HK-2 (cell line): ENCODE measurements at regions not wholly inside any gene's neighbourhood (a gene's known extent, or its start where the extent isn't known, plus 50 kb on each side); places are given as distances from the start of the nearest gene placed in this dataset.
"Not testable (repeated sequence)": the region's sequence is repeated elsewhere in the genome, so short reads cannot be mapped to it uniquely, and the experiment has no call there.

ENCODE experiments used
- DNase-seq: peaks from one replicate; pipeline ENCODE4 v3.0.0-alpha.2; 2018; ENCODE audit not compliant: unreplicated experiment

DNA sequence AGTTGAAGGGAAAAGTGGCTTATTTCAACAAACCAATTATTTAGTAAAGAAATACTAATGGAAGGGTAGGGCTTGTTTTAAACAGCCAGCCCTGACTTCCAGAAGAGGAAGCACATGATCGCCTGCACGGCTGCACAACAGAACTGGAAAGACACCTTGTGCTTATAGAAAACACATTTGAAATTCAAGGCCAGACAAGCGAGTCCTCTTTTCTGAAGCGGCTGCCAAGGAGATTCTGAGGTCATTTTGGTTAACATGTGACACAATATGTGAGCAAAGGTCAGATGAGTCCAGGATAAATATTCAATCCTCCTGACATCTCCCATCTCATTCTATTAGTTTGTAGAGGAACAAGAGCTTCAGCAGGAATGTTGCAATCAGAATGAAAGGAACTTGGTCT is 461.4 kb upstream of the ST8SIA4 start:
- no peak for DNase-seq

DNA sequence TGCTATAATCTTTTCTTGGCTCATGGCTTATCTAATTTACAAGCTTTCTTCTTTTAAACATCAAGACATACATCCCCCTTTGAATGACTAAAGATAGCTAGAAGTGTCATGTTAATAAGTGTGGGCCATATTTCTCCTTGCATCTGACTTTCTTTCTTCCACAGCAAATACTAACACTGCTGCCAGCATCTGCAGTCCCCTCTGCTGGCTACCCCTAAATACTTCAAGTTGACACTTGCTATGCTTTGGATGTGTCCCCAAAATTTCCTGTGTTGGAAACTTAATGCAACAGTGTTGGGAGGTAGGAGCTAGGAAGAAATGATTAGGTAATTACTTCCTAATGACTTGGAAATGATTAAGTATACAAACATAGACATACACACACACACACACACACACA is 459.0 kb upstream of the ST8SIA4 start:
- no peak for DNase-seq

DNA sequence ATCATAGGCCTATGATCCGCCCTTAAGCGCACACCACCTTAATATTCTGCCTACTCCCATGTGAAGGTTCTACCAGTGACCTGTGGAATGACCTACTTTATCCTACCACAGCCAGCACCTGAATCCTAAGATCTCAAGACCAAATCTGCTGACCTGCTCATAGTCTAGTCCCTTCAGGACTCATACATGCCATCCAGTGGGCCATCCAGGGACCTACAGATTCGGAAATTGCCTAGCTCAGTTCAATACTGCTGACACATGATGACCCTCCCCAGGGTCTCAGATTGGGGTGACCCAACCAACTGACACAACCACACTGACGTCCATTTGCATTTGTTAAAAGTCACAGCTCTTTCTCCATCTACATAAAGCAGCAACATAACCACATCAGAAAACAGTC is 443.8 kb upstream of the ST8SIA4 start:
- DNase-seq = no peak

DNA sequence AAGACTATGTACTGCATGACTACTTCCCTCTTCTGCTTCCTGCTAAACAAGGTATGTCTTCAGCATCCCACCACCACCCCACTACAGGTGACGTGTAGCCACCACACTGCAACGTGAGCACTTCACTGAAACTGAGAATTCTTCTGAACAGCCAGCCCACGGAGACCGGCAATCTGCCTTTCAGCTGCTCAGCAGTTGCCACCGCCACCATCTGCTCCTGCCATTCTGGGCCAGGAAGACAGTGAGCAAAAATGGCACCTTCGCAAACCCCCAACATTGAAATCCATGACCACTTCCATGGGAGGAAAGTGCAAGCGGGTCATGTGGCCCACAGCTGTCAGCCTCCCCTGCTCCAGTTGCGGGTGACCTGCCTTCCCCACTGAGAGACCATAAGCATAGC is 443.4 kb upstream of the ST8SIA4 start:
- no peak for DNase-seq

DNA sequence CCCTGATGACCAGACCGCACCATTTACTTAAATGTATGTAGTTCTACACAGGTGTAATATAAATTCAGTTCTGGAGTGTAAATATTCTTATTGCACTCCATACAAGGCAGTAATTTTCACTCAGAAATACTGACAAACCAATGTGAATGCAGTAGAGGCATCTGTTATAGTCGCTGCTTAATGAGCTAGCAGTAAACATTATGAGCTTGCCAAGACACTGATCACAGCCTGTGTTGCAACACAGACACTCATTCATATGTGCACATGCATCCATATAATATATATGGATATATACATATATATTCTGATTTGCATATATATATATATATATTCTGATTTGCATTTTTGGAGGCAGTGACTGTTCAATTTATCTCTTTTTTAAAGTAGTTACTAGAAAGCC is 435.1 kb upstream of the ST8SIA4 start:
- no peak for DNase-seq

DNA sequence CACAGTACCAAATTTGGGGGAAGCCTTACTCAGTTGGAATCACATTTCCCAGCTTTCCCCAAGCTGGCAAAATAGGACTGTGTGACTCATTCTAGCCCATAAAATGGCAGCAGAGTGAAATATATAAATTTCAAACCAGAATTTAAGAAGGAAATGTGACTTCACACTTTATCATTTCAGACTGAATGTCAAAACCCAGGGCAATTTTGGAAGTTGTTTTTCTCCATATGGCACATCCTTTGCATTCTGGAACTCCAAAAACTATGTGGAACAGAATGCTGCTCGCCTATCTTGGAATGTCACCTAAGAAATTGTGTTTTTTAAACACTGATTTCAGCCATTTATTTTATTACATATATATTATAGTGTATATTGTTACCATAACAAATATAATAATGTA is 424.7 kb upstream of the ST8SIA4 start:
- DNase-seq = no peak

DNA sequence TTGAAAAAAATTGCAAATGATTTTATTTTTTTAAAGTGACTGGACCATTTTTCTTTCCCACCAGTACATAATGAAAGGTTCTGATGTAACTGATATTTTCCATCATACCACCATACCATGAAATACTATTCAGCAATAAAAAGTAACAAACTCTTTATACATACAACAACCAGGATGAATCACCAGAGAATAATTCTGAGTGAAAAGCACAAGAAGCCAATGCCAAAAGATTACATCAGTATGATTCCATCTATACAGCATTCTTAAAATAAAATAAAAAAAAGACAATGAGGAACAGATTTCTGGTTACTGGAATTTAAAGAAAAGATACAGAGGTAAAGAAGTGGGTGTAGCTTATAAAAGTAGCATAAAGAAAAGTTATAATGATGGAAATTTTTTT is 423.7 kb upstream of the ST8SIA4 start:
- DNase-seq = no peak

DNA sequence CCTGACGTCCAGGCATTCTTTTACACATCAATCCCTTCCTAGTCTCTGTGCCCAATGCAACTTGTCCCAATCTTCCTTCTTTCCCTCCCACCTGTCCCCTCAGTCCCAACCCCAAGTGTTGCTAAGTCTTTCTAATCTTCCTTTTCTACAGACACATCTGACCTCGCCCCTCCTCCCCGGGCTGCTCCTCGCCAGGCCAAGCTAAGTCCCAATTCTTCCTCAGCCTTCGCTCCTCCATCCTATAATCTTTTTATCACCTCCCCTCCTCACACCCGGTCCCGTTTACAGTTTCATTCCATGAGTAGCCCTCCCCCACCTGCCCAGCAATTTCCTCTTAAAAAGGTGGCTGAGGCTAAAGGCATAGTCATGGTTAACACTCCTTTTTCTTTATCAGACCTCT is 413.3 kb upstream of the ST8SIA4 start:
- DNase-seq = not testable (repeated sequence)

DNA sequence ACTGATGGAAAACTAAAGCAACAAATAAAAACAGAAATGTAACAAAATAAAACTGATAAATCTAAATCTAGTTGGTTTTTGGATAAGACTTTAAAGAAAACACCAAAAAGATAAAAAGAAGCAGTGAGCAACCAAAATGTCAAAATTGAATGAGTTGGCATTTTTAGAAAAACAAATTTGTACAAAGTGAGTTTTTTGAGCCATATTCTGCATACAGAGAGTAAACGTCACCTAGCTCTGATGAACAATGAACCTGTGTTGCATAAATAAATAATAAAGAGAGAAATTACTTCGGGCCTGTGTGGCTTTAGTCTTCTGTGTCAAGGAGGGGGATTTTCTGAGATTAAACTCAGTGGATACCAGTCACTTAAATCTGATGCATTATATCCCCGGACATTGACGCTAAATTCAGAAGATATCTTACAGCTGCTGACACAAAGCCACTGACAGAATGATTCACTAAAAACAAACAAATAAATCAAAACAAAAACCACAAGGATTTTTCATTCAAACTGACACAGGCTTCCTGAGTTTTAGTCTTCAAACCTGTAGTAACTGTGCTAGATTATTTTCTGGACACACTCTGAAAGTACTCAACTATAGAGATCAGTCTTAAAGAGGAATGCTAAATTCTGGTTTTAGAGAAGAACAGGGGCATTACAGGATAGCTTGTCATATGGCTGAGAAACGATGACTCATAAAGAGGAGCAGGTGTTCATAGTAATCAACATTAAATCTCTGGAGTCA is 403.5 kb upstream of the ST8SIA4 start:
- no peak for DNase-seq

DNA sequence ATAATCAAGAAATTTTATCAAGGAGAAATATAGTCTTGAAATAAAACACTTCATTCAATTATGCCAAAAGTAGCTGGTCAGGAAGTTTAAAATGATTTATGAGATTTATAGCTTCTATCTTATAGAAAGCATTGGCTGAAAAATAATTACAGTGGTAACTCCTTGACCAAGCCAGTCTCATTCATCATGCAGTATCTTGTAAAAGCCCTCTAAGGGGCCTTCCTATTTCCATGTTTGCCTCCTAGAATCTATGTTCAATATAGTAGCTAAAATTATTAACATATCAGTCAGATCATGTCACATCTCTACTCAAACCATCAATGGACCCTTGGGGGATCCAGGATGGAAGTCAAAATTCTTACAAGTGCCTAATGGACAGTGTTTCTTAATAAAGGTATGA is 393.4 kb upstream of the ST8SIA4 start:
- DNase-seq = no peak

DNA sequence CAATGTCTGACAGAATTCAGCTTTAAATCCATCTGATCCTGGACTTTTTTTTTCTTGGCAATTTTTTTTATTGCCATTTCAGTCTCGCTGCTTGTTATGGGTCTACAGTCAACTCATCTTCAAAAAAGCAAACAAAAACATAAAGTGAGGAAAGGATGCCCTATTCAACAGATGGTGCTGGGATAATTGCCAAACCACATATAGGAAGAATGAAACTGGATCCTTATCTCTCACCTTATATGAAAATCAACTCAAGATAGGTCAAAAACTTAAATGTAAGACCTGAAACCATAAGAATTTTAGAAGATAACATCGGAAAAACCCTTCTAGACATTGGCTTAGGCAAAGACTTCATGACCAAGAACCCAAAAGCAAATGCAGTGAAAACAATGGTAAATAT is 389.1 kb upstream of the ST8SIA4 start:
- no peak for DNase-seq

DNA sequence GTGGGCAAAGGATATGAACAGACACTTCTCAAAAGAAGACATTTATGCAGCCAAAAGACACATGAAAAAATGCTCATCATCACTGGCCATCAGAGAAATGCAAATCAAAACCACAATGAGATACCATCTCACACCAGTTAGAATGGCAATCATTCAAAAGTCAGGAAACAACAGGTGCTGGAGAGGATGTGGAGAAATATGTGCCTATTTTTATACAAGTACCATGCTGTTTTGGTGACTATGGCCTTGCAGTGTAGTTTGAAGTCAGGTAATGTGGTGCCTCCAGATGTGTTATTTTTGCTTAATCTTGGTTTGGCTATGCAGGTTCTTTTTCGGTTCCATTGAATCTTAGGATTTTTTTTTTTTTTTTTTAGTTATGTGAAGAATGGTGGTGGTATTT is 387.7 kb upstream of the ST8SIA4 start:
- DNase-seq = not testable (repeated sequence)

DNA sequence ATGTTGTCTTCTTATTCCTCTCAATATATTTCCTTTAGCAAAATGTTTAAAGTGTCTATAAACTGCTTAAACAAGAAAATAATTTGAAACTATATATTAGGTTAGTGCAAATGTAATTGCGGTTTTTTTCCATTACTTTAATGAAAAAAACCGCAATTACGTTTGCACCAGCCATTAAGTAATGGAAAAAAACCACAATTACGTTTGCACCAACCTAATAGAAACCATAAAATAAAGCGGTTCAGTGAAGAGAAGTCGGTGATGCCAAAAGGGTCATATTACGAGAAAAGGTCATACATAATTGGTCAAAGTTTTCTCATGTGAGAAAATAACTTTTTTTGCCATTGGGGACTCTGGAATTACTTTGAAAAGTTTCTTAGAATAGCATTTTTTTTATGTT is 385.6 kb upstream of the ST8SIA4 start:
- DNase-seq = no peak

DNA sequence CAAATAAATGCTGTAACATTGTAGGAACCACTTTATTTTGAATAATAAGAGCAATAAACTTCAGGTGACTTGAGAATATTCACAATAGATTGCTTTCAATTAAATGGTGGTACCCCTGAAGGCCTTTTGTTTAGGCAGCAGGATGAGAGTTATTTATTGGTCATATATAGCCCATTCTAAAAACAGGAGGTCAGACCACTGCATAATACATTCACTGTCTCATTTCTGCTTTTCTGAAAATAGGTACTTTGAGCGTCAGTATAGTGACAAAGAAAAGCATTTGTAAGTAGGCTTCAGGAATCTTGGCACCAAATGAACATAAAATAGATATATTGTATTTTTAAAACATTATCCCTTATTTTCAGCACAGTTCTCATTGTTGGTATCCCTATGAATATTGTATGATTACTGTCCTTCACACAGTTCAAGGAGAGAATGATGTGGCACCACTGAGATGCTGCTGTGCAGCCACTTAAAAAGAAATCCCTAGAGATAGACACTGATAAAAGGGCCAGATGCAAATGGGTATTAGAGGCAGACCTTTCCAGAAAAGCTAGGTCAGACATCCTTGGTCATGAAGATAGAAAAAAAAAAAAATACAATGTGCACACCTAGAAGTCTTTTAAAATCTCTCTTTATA is 381.8 kb upstream of the ST8SIA4 start:
- no peak for DNase-seq

DNA sequence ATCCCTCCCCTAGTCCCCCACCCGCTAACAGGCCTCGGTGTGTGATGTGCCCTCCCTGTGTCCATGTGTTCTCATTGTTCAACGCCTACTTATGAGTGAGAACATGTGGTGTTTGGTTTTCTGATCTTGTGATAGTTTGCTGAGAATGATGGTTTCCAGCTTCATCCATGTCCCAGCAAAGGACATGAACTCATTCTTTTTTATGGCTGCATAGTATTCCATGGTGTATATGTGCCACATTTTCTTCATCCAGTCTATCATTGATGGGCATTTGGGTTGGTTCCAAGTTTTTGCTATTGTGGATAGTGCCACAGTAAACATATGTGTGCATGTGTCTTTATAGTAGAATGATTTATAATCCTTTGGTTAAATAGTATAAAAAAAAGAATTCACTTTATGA is 380.9 kb upstream of the ST8SIA4 start:
- not testable (repeated sequence) for DNase-seq

DNA sequence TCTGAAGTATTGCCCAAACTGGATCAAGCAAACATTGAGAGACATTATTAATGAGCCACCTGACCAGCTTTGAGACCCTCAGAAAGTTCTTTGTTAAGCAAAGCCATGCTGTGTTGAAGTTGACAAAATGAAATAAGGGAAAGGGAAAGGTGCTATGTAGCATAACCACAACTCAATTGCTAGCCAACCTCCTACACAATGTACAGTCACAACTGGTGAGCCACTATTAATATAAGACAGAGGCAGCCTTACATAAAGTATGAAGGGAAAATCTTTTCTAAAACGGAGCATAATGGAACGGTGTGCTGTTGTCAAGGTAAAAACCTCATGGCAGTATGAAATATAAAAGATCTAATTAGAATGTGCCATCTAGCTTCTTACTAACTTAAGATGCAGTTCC is 375.8 kb upstream of the ST8SIA4 start:
- no peak for DNase-seq

DNA sequence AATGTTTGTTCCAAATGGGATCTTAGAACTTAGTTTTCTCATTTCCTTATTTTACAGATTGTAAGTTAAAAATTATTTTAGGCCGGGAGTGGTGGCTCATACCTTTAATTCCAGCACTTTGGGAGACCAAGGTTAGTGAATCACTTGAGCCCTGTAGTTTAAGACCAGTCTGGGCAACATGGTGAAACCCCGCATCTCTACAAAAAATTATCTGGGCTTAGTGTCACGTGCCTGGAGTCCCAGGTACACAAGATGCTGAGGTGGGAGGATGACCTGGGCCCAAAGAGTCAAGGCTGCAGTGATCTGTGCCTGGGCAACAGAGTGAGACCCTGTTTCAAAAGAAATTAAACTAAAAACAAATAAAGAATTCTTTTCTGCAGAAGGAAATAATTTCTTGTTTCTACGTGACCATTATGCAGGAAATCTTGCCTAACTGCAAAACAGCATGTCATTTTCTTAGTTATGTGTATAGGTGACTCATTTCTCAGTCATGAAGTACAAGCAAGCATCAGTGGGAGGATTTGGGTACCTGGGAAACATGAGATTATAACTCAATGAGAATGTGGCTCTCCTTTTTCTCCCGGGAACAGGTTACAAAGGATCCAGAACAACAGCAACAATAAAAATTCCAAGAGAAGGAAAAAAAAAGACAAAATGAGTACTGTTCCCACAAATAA is 375.1 kb upstream of the ST8SIA4 start:
- no peak for DNase-seq

DNA sequence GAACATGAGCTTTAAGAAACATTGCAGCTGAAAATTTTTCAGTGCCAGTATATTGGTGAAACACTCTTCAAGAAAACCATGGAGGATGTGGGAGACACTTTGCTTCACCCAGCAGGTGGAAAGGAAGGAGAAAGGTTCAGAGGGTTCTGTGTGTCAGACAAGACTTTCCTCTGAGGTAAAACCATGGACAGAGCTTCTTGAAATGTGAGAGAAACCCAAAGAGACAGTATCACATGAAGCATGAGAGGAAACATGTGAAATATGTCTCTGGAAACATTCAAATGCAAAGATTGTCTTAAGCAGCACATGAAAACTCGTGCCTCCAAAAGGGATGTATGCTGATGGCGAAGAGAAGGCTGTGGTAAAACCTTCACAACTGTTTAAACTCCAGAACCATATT is 368.9 kb upstream of the ST8SIA4 start:
- DNase-seq = no peak

DNA sequence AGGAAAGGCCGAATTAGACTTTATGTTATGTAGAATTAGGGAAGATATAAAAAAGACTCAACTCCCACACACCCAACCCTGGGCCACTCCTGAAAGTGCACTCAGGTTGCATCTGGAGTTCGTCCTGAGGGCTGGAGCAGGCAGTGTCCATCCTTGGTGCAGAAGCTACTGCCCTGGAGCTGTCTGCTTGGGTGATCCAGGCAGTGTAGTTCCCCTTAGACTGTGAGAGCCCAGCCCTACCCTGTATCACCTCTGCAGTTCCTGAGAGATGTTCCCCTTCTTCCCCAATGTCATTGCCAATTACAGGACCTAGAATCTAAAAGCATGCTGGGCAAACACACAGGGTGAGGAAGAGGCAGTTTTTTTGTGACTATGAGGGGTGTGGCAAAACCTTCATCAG is 368.3 kb upstream of the ST8SIA4 start:
- DNase-seq = no peak

DNA sequence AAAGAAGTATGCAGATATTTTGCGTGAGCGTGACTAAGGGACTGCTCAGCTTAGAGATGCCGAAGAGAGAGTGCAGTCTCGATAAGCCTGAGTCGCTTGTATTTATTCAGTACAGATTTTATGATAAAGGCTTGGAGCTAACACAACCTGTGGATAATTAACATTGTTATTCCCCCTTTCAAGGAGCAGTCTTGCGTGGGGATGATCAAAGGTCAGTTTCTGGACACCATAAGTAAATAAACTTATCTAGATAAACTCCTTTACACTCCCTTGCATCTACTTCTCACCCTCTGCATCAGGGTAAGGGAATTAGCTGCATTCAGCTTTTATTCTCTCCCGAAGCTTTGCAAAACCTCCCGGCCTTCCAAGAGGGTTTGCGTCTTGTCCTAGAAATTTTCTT is 357.8 kb upstream of the ST8SIA4 start:
- no peak for DNase-seq

DNA sequence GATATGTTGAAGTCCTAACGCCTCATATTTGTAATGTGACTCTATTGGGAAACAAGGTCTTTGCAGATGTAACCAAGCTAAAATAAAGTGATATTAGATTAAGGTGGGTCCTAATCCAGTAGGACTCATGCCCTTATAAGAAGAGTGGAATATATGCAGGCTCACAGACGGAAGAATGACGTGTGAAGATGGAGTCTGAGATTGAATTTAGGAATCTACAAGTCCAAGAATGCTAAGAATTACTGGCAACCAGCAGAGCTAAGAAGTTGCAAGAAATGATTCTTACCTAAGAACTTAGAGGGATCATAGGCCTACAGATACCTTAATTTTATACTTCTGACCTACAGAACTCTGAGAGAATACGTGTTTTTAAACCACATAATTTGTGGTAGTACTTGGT is 350.0 kb upstream of the ST8SIA4 start:
- DNase-seq = no peak

DNA sequence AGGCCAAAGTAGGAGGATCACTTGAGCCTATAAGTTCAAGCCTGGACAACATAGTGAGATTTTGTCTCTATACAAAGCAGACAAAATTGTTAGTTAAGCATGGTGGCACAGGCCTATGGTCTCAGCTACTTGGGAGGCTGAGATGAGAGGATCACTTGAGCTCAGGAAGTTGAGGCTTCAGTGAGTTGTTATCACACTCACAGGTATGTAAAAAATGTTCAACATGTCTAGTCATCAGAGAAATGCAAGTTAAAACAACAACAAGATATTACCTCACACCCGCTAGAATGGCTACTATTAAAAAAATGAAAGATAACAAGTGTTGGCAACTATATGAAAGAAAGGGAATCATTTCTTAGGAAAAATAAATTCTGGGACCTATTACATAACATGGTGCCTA is 341.5 kb upstream of the ST8SIA4 start:
- no peak for DNase-seq

DNA sequence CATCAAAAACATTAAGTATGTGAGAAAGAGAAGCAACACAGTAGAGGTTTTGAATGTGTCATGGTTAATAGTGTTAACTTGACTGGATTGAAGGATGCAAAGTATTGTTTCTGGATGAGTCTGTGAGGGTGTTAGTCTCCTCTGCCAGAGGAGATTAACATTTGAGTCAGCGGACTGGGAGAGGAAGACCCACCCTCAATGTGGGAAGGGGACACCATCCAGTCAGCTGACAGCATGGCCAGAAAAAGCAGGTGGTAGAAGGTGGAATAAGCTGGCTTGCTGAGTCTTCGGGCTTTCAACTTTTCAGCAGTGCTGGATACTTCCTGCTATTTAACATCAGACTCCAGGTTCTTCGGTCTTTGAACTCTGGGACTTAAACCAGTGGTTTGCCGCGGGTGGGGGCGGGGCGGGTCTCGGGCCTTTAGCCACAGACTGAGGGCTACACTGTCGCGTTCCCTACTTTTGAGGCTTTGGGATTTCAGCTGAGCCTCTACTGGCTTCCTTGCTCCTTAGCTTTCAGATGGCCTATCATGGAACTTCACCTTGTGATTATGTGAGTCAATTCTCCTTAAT is 309.9 kb upstream of the ST8SIA4 start:
- no peak for DNase-seq
